Brain microvascular endothelial cell (primary cell): ENCODE measurements at regions not wholly inside any gene's neighbourhood (a gene's known extent, or its start where the extent isn't known, plus 50 kb on each side); places are given as distances from the start of the nearest gene placed in this dataset.

Experiments
- DNase-seq: peaks from one replicate; pipeline ENCODE4 v3.0.0-alpha.2; 2020
- H3K27ac ChIP-seq: fragments of 250-450 bp; sonication (Bioruptor Pico); 2 replicates; pipeline ENCODE4 v1.5.1; 2020; ENCODE audit warnings: mild to moderate bottlenecking, moderate library complexity
- H3K27me3 ChIP-seq: fragments of 250-450 bp; sonication (Bioruptor Pico); replicated peaks from 2 replicates; pipeline ENCODE4 v1.5.1; 2020; ENCODE audit warnings: mild to moderate bottlenecking
- H3K36me3 ChIP-seq: fragments of 250-450 bp; sonication (Bioruptor Pico); replicated peaks from 2 replicates; pipeline ENCODE4 v1.5.1; 2020; ENCODE audit warnings: mild to moderate bottlenecking
- H3K4me3 ChIP-seq: 2 replicates; pipeline ENCODE4 v1.5.1; 2011; ENCODE audit warnings: low read depth, mild to moderate bottlenecking, control low read depth, low read length, moderate library complexity
- CTCF ChIP-seq: IDR thresholded peaks from 2 replicates; pipeline ENCODE4 v1.5.1; 2011; ENCODE audit warnings: low read depth, mild to moderate bottlenecking, moderate library complexity, low read length, control low read depth, inconsistent platforms; ENCODE audit errors: missing control alignments
- in situ Hi-C: cut with HindIII; loops from 2 replicates; pipeline ENCODE4 v1.10.0; 2017; ENCODE audit warnings: low sequenced_read_pairs, low pct_ligation_motif_present

DNA sequence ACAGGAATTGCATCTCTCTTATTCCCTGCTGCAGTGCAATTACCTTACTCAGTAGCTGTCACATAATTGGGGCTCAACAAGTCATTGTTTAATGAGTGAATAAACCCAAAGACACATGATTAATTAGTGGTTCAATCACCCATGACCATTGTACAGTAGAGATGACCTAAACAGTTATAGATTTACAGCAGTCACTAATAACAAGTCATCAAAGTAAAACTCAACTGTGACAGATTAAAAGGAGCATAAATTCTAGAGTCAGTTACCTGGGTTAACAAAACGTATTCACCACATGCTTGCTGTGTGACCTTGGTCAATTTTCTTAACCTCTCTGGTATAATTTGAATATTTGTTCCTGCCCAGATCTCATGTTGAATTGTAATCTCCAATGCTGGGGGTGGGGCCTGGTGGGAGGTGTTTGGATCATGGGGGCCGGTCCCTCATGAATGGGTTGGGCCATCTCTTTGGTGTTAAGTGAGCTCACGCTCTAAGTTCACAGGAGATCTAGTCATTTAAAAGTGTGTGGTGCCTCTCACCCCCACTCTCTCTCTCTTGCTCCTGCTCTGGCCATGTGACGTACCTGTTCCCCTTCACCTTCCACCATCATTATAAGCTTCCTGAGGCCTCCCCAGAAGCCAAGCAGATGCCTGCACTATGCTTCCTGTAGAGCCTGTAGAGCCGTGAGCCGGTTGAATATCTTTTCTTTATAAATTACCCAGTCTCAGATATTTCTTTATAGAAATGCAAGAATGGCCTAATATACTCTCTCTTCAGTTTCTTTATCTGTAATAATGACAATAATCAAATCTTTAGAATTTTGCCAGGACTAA lies 141.9 kb upstream of the PLEKHG7 start:
- no peak overlapping the region for H3K4me3 ChIP-seq
- TF ChIP-seq CTCF = no peak
- in situ Hi-C loops = no loop called here
- H3K36me3 ChIP-seq = no peaks in the 10 kb centered on the region
- no peak overlapping the region for H3K27ac ChIP-seq
- DNase-seq = no peak
- H3K27me3 ChIP-seq = no peaks in the 10 kb centered on the region

DNA sequence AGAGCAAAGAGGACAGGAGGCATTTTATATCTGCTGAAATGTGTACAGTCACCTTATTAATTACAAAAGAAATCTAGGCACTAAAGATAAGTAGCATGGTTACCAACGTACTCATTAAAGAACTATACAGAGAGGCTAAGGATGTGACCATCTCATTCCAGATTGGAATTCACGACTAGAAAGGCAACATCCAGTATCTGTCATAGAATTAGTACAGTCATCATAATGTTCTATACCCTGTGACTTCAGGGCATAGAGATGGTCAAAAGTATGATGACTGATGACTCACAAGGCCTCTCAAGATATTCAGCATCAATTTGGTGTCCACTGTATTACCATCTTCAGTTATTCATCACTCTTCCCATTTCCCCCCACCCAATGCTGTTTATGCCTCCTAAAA lies 144.0 kb upstream of the PLEKHG7 start:
- in situ Hi-C loops = no loop called here
- peak overlapping the region; percentile 59 for H3K27ac ChIP-seq

GRCh38 chr12:92558215-92558773 lies 144.5 kb upstream of the PLEKHG7 start:
- Histone ChIP-seq H3K4me3 (no peak overlapping the region), H3K27me3 (no peaks in the 10 kb centered on the region), H3K27ac (peak overlapping the region; percentile 59), H3K36me3 (no peaks in the 10 kb centered on the region)
- in situ Hi-C loops = no loop called here
- TF ChIP-seq CTCF = no peak
- DNase-seq = no peak

More for the DNA sequence above, 144.0 kb upstream of the PLEKHG7 start:
- DNase-seq = peak; percentile 52
- Histone ChIP-seq H3K36me3 (no peaks in the 10 kb centered on the region), H3K27me3 (no peaks in the 10 kb centered on the region), H3K4me3 (no peak overlapping the region)
- TF ChIP-seq CTCF = no peak

DNA sequence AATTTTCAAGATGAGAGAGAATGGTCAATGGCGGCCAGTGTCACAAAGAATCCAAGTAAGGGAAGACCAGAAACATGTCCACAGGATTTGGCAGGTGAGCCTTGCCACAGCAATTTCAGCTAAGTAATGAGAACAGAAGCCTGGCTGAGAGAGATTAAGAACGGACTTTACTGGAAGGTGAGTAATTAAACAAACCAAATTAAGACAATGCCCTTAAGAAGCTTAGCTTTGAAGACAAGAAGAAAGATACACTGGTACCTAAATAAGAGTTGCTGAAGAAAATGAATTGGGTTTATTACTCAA lies 145.4 kb upstream of the PLEKHG7 start:
- in situ Hi-C loops = no loop called here
- H3K4me3 ChIP-seq = no peak overlapping the region

GRCh38 chr12:92556637-92557421 lies 146.0 kb upstream of the PLEKHG7 start:
- no peak for DNase-seq
- no peak for TF ChIP-seq CTCF
- no peaks in the 10 kb centered on the region for H3K36me3 ChIP-seq
- in situ Hi-C loops = no loop called here
- no peak overlapping the region for H3K27ac ChIP-seq
- H3K27me3 ChIP-seq = no peaks in the 10 kb centered on the region
- no peak overlapping the region for H3K4me3 ChIP-seq

More for the DNA sequence above, 145.4 kb upstream of the PLEKHG7 start:
- Histone ChIP-seq H3K27ac (no peak overlapping the region), H3K27me3 (no peaks in the 10 kb centered on the region), H3K36me3 (no peaks in the 10 kb centered on the region)
- no peak for DNase-seq
- no peak for TF ChIP-seq CTCF
